Naive thymus-derived CD8-positive, alpha-beta T cell (primary cell): ENCODE measurements at regions not wholly inside any gene's neighbourhood (a gene's known extent, or its start where the extent isn't known, plus 50 kb on each side); places are given as distances from the start of the nearest gene placed in this dataset.

Experiments
- ATAC-seq, 2 donors: fragments of 150-1000 bp; cut with Tn5 transposase in 1 of 2; sonication (Bioruptor Pico), chemical (Tn5 transposase) in 1 of 2; 1 replicate in 1 of 2; 2 replicates in 1 of 2; pipeline ENCODE4 v1.10.0; 2021; ENCODE audit warnings: mild to moderate bottlenecking in 2 of 2, moderate library complexity in 2 of 2
- POLR2A ChIA-PET: fragments of 350-600 bp; sonication (Branson Sonifier 250); formaldehyde crosslinking; loops from one replicate; lab custom pipeline; 2021; ENCODE audit warnings: antibody characterized with exemption; lab: Charles Lee
- DNase-seq, 10 donors: peaks; one replicate each; pipeline versions ENCODE4 v3.0.0 to v3.0.0-alpha.2; 2020 to 2022
- H3K27ac Mint-ChIP-seq, 10 donors: one replicate each; pipeline ENCODE4 v1.8.0; 2020 to 2022; ENCODE audit warnings: mild to moderate bottlenecking in 10 of 10, mixed read lengths in 10 of 10, moderate library complexity in 4 of 10, inconsistent platforms in 1 of 10
- H3K27me3 Mint-ChIP-seq, 5 donors: one replicate each; pipeline ENCODE4 v1.8.0; 2021 to 2022; ENCODE audit warnings: mixed read lengths in 5 of 5
- H3K36me3 Mint-ChIP-seq, 3 donors: one replicate each; pipeline ENCODE4 v1.8.0; 2020 to 2022; ENCODE audit warnings: mixed read lengths in 3 of 3, mild to moderate bottlenecking in 2 of 3, inconsistent platforms in 1 of 3
- H3K4me1 Mint-ChIP-seq, 4 donors: one replicate each; pipeline ENCODE4 v1.8.0; 2021 to 2022; ENCODE audit warnings: mixed read lengths in 4 of 4
- H3K4me3 Mint-ChIP-seq, 10 donors: one replicate each; pipeline ENCODE4 v1.8.0; 2020 to 2022; ENCODE audit warnings: mild to moderate bottlenecking in 10 of 10, mixed read lengths in 10 of 10, moderate library complexity in 6 of 10, inconsistent platforms in 1 of 10
- H3K9me3 Mint-ChIP-seq, 9 donors: one replicate each; pipeline ENCODE4 v1.8.0; 2020 to 2022; ENCODE audit warnings: mixed read lengths in 9 of 9, mild to moderate bottlenecking in 3 of 9, inconsistent platforms in 1 of 9, moderate library complexity in 1 of 9

- H3K27me3 Mint-ChIP-seq = peaks cover 8 to 26% (median 13%) of the 10 kb centered on the region in 5 donors
- no peak overlapping the region for H3K4me3 Mint-ChIP-seq
- POLR2A ChIA-PET = no interaction called here
These were observed 65.4 kb upstream of the DIP2C start for GRCh38 chr10:754914-755313.

GRCh38 chr10:753530-753929 lies 64.1 kb upstream of the DIP2C start:
- peaks cover 7 to 26% (median 11%) of the 10 kb centered on the region in 5 donors for H3K27me3 Mint-ChIP-seq
- ATAC-seq = no peak

More at GRCh38 chr10:754914-755313, 65.4 kb upstream of the DIP2C start:
- H3K27ac Mint-ChIP-seq = no peak overlapping the region
- ATAC-seq (no peak), DNase-seq (no peak)
- H3K36me3 Mint-ChIP-seq = peaks cover 0 to 21% (median 0%) of the 10 kb centered on the region in 3 donors
- peaks cover 0 to 2% (median 1%) of the 10 kb centered on the region in 4 donors for H3K4me1 Mint-ChIP-seq
- H3K9me3 Mint-ChIP-seq = peaks cover 0 to 57% (median 21%) of the 10 kb centered on the region in 9 donors

GRCh38 chr10:740936-741431 lies 51.5 kb upstream of the DIP2C start:
- ATAC-seq = no peak
- H3K27me3 Mint-ChIP-seq = peaks cover 7 to 23% (median 20%) of the 10 kb centered on the region in 5 donors
- peaks cover 0 to 8% (median 4%) of the 10 kb centered on the region in 9 donors for H3K9me3 Mint-ChIP-seq
- H3K27ac Mint-ChIP-seq = no peak overlapping the region
- POLR2A ChIA-PET = no interaction called here
- H3K36me3 Mint-ChIP-seq = no peaks in the 10 kb centered on the region
- peaks cover 0 to 2% (median 0%) of the 10 kb centered on the region in 4 donors for H3K4me1 Mint-ChIP-seq
- H3K4me3 Mint-ChIP-seq = no peak overlapping the region
- no peak for DNase-seq

More at GRCh38 chr10:753530-753929, 64.1 kb upstream of the DIP2C start:
- peaks cover 0 to 51% (median 18%) of the 10 kb centered on the region in 9 donors for H3K9me3 Mint-ChIP-seq
- no peak overlapping the region for H3K27ac Mint-ChIP-seq
- peaks cover 0 to 16% (median 0%) of the 10 kb centered on the region in 3 donors for H3K36me3 Mint-ChIP-seq
- no peak for DNase-seq
- POLR2A ChIA-PET = no interaction called here
- H3K4me3 Mint-ChIP-seq = no peak overlapping the region
- H3K4me1 Mint-ChIP-seq = peaks cover 0 to 2% (median under 1%) of the 10 kb centered on the region in 4 donors

DNA sequence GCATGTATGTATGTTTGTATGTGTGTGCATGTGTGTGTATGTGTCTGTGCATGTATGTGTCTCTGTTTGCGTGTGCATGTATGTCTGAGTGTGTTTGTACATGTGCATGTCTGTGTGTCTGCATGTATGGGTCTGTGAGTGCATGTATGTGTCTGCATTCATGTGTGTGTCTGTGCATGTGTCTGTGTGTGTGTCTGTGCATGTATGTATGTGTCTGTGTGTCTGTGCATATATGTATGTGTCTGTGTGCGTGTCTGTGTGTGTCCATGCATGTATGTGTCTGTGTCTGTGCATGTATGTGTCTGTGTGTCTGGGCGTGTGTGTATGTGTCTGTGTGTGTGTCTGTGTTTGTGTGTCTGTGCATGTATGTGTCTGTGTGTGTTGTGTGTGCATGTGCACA lies 49.9 kb upstream of the DIP2C start:
- H3K27ac Mint-ChIP-seq = no peak overlapping the region
- peaks cover 0 to 9% (median 2%) of the 10 kb centered on the region in 9 donors for H3K9me3 Mint-ChIP-seq
- peaks cover 4 to 22% (median 14%) of the 10 kb centered on the region in 5 donors for H3K27me3 Mint-ChIP-seq
- DNase-seq (no peak), ATAC-seq (no peak)
- POLR2A ChIA-PET = no interaction called here
- peaks cover 0 to 3% (median 0%) of the 10 kb centered on the region in 4 donors for H3K4me1 Mint-ChIP-seq
- H3K36me3 Mint-ChIP-seq = no peaks in the 10 kb centered on the region
- no peak overlapping the region for H3K4me3 Mint-ChIP-seq
